ENCODE measurements at regions not wholly inside any gene's neighbourhood (a gene's known extent, or its start where the extent isn't known, plus 50 kb on each side); places are given as distances from the start of the nearest gene placed in this dataset.

DNA sequence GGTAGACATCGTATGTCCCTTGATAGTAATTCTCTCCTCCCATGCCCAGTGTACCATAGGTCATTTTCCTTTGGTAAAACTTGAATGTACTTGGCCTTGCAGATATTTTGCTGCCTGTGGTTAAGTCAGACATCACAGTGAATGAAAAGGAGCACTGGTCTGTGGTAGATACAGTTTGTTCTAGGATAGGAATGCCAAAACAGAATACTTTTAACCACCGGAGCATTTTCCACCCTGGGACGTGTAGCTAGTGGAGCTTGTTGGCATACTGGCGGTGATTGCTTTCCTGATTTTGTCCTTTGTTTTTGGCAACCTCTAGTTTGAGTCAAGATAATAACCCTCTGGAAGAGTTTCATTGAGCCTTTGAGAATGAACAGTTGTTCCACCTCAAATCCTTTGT is 92.0 kb upstream of the BMPER start:
- H3K27ac Mint-ChIP-seq: no peak overlapping the region
- no peaks in the 10 kb centered on the region for H3K79me2 ChIP-seq (ENCODE audit: insufficient read depth, low read length)

DNA sequence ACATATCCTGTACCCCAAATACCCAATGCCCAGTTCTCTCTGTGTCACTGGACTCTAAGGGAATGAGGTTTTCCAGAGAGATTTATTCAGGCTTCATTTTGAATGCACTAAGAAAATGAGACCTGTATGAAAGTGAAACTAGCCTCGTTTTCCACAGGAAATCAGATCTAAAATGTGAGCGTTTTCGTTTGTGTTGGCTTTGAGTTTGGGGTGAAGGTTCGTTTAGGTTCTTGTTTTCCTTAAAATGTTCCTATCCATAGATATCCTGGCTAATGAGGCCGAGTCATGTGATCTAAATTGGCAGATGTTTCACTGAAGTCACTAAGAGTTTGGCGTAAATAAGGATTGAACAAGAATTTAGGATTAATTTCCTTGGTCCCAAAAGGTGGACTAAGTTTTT is 90.9 kb upstream of the BMPER start:
- no peak overlapping the region for H2AFZ ChIP-seq (ENCODE audit: insufficient read depth, low read depth, low read length, poor library complexity, severe bottlenecking)
- intact Hi-C loops (cut with micrococcal nuclease): no loop called here
- H3K36me3 ChIP-seq (replicated peaks in 1 of 2; ENCODE audit: control insufficient read depth in 1 of 2, insufficient read depth in 2 of 2, low read length in 2 of 2): no peaks in the 10 kb centered on the region
- no peak overlapping the region for H3K4me3 ChIP-seq (replicated peaks in 1 of 3; ENCODE audit: low read depth in 2 of 3, low read length in 3 of 3)
- Mint-ChIP-seq H3K9me3 (peaks cover 0 to 6% (median 3%) of the 10 kb centered on the region in 7 donors), H3K27ac (no peak overlapping the region), H3K4me3 (no peak overlapping the region), H3K4me1 (peaks cover 2% of the 10 kb centered on the region), H3K36me3 (no peaks in the 10 kb centered on the region), H3K27me3 (ENCODE audit: low read depth in 3 of 3) (no peaks in the 10 kb centered on the region)
- WGBS (ENCODE audit: insufficient coverage): 100% methylated on average over 1 of the region's 6 CpGs
- H4K20me1 ChIP-seq (ENCODE audit: insufficient read depth, low read length): no peaks in the 10 kb centered on the region
- TF ChIP-seq, protein P1, sequence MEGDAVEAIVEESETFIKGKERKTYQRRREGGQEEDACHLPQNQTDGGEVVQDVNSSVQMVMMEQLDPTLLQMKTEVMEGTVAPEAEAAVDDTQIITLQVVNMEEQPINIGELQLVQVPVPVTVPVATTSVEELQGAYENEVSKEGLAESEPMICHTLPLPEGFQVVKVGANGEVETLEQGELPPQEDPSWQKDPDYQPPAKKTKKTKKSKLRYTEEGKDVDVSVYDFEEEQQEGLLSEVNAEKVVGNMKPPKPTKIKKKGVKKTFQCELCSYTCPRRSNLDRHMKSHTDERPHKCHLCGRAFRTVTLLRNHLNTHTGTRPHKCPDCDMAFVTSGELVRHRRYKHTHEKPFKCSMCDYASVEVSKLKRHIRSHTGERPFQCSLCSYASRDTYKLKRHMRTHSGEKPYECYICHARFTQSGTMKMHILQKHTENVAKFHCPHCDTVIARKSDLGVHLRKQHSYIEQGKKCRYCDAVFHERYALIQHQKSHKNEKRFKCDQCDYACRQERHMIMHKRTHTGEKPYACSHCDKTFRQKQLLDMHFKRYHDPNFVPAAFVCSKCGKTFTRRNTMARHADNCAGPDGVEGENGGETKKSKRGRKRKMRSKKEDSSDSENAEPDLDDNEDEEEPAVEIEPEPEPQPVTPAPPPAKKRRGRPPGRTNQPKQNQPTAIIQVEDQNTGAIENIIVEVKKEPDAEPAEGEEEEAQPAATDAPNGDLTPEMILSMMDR (IDR thresholded peaks at IDR 0.05): no peak
- no peaks in the 10 kb centered on the region for H3K79me2 ChIP-seq (ENCODE audit: insufficient read depth, low read length)
- H3K9me3 ChIP-seq (replicated peaks in 1 of 2; ENCODE audit: control insufficient read depth in 1 of 2, insufficient read depth in 1 of 2, low read length in 2 of 2): no peaks in the 10 kb centered on the region
- no peaks in the 10 kb centered on the region for H3K27me3 ChIP-seq (ENCODE audit: control insufficient read depth in 2 of 2, insufficient read depth in 2 of 2, low read length in 2 of 2)
- H3K4me2 ChIP-seq (replicated peaks; ENCODE audit: extremely low read depth, low read length, poor library complexity, severe bottlenecking): no peak overlapping the region
- no peak overlapping the region for H3K27ac ChIP-seq (ENCODE audit: low read depth in 1 of 2, low read length in 2 of 2)
- no peak overlapping the region for H3K9ac ChIP-seq (ENCODE audit: insufficient read depth, low read length, poor library complexity, severe bottlenecking)
- H3K4me1 ChIP-seq (ENCODE audit: control insufficient read depth in 1 of 2, insufficient read depth in 2 of 2, low read length in 2 of 2): no peaks in the 10 kb centered on the region
- DNase-seq: no peak

More for the DNA sequence above, 92.0 kb upstream of the BMPER start:
- H3K27me3 Mint-ChIP-seq (ENCODE audit: low read depth in 3 of 3): no peaks in the 10 kb centered on the region
- WGBS (ENCODE audit: insufficient coverage): no CpG with 5 or more reads among the region's 4 CpGs
- Histone ChIP-seq H3K9ac (ENCODE audit: insufficient read depth, low read length, poor library complexity, severe bottlenecking) (no peak overlapping the region), H3K9me3 (replicated peaks in 1 of 2; ENCODE audit: control insufficient read depth in 1 of 2, insufficient read depth in 1 of 2, low read length in 2 of 2) (no peaks in the 10 kb centered on the region), H3K27ac (ENCODE audit: low read depth in 1 of 2, low read length in 2 of 2) (no peak overlapping the region), H3K27me3 (ENCODE audit: control insufficient read depth in 2 of 2, insufficient read depth in 2 of 2, low read length in 2 of 2) (no peaks in the 10 kb centered on the region), H3K36me3 (replicated peaks in 1 of 2; ENCODE audit: control insufficient read depth in 1 of 2, insufficient read depth in 2 of 2, low read length in 2 of 2) (no peaks in the 10 kb centered on the region), H4K20me1 (ENCODE audit: insufficient read depth, low read length) (no peaks in the 10 kb centered on the region), H3K4me1 (ENCODE audit: control insufficient read depth in 1 of 2, insufficient read depth in 2 of 2, low read length in 2 of 2) (no peaks in the 10 kb centered on the region), H3K4me3 (replicated peaks in 1 of 3; ENCODE audit: low read depth in 2 of 3, low read length in 3 of 3) (no peak overlapping the region), H2AFZ (ENCODE audit: insufficient read depth, low read depth, low read length, poor library complexity, severe bottlenecking) (no peak overlapping the region), H3K4me2 (replicated peaks; ENCODE audit: extremely low read depth, low read length, poor library complexity, severe bottlenecking) (no peak overlapping the region)
- H3K4me1 Mint-ChIP-seq: peaks cover 2% of the 10 kb centered on the region
- no peak for DNase-seq
- H3K4me3 Mint-ChIP-seq: no peak overlapping the region
- H3K9me3 Mint-ChIP-seq: peaks cover 0 to 6% (median 3%) of the 10 kb centered on the region in 7 donors
- TF ChIP-seq, protein P1 (IDR thresholded peaks at IDR 0.05): no peak
- intact Hi-C loops (cut with micrococcal nuclease): no loop called here
- H3K36me3 Mint-ChIP-seq: no peaks in the 10 kb centered on the region
